ENCODE measurements at regions not wholly inside any gene's neighbourhood (a gene's known extent, or its start where the extent isn't known, plus 50 kb on each side); places are given as distances from the start of the nearest gene placed in this dataset.

DNA sequence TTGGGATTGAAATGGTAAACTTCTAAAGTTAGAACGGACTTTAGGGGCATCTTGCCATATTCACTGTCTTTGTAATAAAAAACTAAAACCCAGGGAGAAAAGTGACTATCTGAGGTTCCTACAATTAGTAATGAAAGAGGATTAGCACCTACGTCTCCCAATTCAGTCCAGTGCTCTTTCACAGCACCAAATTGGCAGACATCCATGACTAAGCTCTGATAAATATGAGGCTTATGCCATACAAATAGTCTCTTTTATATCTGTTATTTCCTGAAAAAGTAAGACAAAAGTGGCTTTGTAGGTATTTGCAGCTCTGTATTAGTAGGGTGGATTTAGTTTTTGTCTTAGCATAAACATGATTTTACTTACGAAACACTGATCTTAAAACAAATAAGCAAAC is 315.0 kb upstream of the NRIP1 start:
- Histone ChIP-seq H3K36me3 (no peaks in the 10 kb centered on the region), H3K27me3 (ENCODE audit: insufficient read depth, low read depth, severe bottlenecking) (no peaks in the 10 kb centered on the region), H3K4me3 (ENCODE audit: low read depth, low read length) (no peak overlapping the region), H3K27ac (no peak overlapping the region), H3K9me3 (ENCODE audit: severe bottlenecking) (no peaks in the 10 kb centered on the region)
- TF ChIP-seq, protein P1, sequence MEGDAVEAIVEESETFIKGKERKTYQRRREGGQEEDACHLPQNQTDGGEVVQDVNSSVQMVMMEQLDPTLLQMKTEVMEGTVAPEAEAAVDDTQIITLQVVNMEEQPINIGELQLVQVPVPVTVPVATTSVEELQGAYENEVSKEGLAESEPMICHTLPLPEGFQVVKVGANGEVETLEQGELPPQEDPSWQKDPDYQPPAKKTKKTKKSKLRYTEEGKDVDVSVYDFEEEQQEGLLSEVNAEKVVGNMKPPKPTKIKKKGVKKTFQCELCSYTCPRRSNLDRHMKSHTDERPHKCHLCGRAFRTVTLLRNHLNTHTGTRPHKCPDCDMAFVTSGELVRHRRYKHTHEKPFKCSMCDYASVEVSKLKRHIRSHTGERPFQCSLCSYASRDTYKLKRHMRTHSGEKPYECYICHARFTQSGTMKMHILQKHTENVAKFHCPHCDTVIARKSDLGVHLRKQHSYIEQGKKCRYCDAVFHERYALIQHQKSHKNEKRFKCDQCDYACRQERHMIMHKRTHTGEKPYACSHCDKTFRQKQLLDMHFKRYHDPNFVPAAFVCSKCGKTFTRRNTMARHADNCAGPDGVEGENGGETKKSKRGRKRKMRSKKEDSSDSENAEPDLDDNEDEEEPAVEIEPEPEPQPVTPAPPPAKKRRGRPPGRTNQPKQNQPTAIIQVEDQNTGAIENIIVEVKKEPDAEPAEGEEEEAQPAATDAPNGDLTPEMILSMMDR (IDR thresholded peaks at IDR 0.05; ENCODE audit: low read depth, low read length), result no peak
- DNase-seq, result no peak

DNA sequence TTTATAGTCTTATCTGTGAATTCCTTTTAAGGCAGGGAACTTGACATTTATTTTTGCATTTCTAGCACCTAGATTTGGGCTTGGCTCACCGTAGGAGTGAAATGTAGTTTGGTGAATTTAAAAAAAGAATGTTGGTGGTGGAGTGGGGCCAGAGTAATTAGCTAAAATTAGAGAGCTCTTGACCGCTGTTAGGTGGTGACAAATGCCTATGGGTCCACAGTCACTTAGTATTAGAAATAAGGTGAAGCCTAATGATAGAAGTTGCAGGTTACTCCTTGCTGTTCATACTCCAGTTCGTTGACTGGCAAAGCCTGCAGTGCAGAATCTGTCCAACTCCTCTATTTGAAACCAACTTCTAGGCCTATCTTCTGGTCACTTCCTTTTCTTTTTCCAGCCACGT is 318.8 kb upstream of the NRIP1 start:
- Histone ChIP-seq H3K4me3 (ENCODE audit: low read depth, low read length) (no peak overlapping the region), H3K9me3 (ENCODE audit: severe bottlenecking) (no peaks in the 10 kb centered on the region), H3K36me3 (no peaks in the 10 kb centered on the region), H3K27me3 (ENCODE audit: insufficient read depth, low read depth, severe bottlenecking) (no peaks in the 10 kb centered on the region), H3K27ac (no peak overlapping the region)
- no peak for DNase-seq
- TF ChIP-seq, protein P1 (IDR thresholded peaks at IDR 0.05; ENCODE audit: low read depth, low read length), result no peak

DNA sequence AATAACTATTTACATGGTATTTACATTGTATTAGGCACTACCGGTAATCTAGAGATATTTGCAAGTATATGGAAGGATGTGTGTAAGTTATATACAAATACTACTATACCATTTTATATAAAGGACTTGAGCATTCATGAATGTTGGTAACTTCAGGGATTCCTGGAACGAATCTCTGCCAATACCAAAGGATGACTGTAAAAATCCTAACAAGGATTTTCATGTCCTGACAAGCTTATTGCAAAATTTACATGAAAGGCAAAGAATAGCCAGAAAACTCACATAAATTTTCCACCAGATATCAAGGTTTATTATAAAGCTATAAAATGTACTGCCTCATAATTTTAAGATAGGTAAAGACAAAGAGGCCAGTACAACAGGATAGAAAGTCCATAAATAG is 325.2 kb upstream of the NRIP1 start:
- TF ChIP-seq, protein P1 (IDR thresholded peaks at IDR 0.05; ENCODE audit: low read depth, low read length), result no peak
- Histone ChIP-seq H3K36me3 (no peaks in the 10 kb centered on the region), H3K9me3 (ENCODE audit: severe bottlenecking) (no peaks in the 10 kb centered on the region), H3K4me3 (ENCODE audit: low read depth, low read length) (no peak overlapping the region), H3K27ac (no peak overlapping the region), H3K27me3 (ENCODE audit: insufficient read depth, low read depth, severe bottlenecking) (no peaks in the 10 kb centered on the region)
- DNase-seq, result no peak

GRCh38 chr21:15397258-15397657 is 332.5 kb upstream of the NRIP1 start:
- no peak for DNase-seq
- H3K36me3 ChIP-seq, result no peaks in the 10 kb centered on the region
- TF ChIP-seq, protein P1 (IDR thresholded peaks at IDR 0.05; ENCODE audit: low read depth, low read length), result no peak
- no peak overlapping the region for H3K4me3 ChIP-seq (ENCODE audit: low read depth, low read length)
- no peaks in the 10 kb centered on the region for H3K9me3 ChIP-seq (ENCODE audit: severe bottlenecking)
- H3K27ac ChIP-seq, result no peak overlapping the region
- H3K27me3 ChIP-seq (ENCODE audit: insufficient read depth, low read depth, severe bottlenecking), result no peaks in the 10 kb centered on the region

DNA sequence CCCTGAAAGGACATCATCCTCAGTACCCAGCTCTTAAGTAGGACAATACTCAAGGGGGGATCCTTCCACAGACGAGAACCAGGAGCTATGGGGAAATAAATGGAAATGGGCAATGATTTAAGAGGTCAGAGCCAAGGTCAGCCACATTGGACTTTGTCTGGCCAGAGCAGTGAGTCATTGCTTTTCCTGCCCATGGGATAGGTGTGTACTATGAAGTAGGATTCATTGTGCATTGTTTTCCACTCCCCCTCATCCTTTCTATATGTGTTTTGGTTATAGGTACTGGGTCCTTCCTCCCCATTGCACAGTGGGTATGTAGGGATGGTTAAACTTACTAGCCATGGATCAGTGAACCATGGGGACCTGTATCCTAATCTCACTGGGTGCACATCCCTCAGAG is 328.9 kb upstream of the USP25 start:
- no peaks in the 10 kb centered on the region for H3K27me3 ChIP-seq (ENCODE audit: insufficient read depth, low read depth, severe bottlenecking)
- DNase-seq, result no peak
- no peak overlapping the region for H3K27ac ChIP-seq
- no peaks in the 10 kb centered on the region for H3K9me3 ChIP-seq (ENCODE audit: severe bottlenecking)
- H3K36me3 ChIP-seq, result no peaks in the 10 kb centered on the region
- TF ChIP-seq, protein P1 (IDR thresholded peaks at IDR 0.05; ENCODE audit: low read depth, low read length), result no peak
- H3K4me3 ChIP-seq (ENCODE audit: low read depth, low read length), result no peak overlapping the region

- H3K9me3 ChIP-seq (ENCODE audit: severe bottlenecking), result no peaks in the 10 kb centered on the region
- no peaks in the 10 kb centered on the region for H3K27me3 ChIP-seq (ENCODE audit: insufficient read depth, low read depth, severe bottlenecking)
- TF ChIP-seq, protein P1 (IDR thresholded peaks at IDR 0.05; ENCODE audit: low read depth, low read length), result no peak
- H3K36me3 ChIP-seq, result no peaks in the 10 kb centered on the region
- DNase-seq, result no peak
- no peak overlapping the region for H3K4me3 ChIP-seq (ENCODE audit: low read depth, low read length)
- no peak overlapping the region for H3K27ac ChIP-seq
Measured at GRCh38 chr21:15401331-15401730, 328.5 kb upstream of the USP25 start.

All from WERI-Rb-1 (cell line).